ENCODE measurements at regions not wholly inside any gene's neighbourhood (a gene's known extent, or its start where the extent isn't known, plus 50 kb on each side); places are given as distances from the start of the nearest gene placed in this dataset.

DNA sequence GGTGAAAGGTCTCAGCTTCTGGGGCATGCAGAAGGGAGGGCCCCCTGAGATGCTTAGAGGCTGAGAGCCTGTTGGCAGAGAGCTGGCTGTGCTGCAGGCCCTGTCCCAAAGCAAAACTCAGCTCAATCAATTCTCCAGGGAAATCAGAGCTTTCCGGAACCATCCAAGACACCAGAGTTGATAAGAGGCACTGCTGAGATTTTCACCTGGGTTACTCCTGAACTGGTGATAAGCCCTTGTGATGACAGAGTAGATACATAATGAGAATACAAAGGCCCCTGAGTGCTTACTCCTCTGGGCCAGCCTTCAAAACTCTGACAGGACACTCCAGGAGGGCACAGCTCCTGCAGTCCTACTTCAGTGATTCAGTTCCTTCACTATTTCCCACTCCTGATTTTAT, 63.9 kb downstream of the ARL6IP4 start:
- no peak for DNase-seq (ENCODE audit: low read depth in 1 of 2, low spot score in 2 of 2)
- TF ChIP-seq RAD21 (IDR thresholded peaks at IDR 0.05 in 1 of 2, conservative IDR thresholded peaks at IDR 0.05 in 1 of 2; ENCODE audit: low read depth in 2 of 2, low read length in 2 of 2) (no peak), POLR2AphosphoS5 (IDR thresholded peaks at IDR 0.05; ENCODE audit: low read depth, low read length) (no peak), JUND (IDR thresholded peaks at IDR 0.05; ENCODE audit: low read length) (no peak), CBX5 (IDR thresholded peaks at IDR 0.05; ENCODE audit: low read depth, low read length) (no peak), BCL11A (IDR thresholded peaks at IDR 0.05; ENCODE audit: low read depth in 2 of 2, low read length in 2 of 2) (no peak), SP1 (IDR thresholded peaks at IDR 0.05; ENCODE audit: low read depth, low read length) (no peak), SAP30 (IDR thresholded peaks at IDR 0.05; ENCODE audit: insufficient read depth, insufficient replicate concordance, low read length) (no peak), SP4 (IDR thresholded peaks at IDR 0.05; ENCODE audit: low read length) (no peak), HDAC6 (IDR thresholded peaks at IDR 0.05; ENCODE audit: low read depth, low read length) (no peak), FOSL1 (IDR thresholded peaks at IDR 0.05; ENCODE audit: insufficient read depth, low read depth, low read length) (no peak), BACH1 (IDR thresholded peaks at IDR 0.05; ENCODE audit: low read length) (no peak), TCF12 (IDR thresholded peaks at IDR 0.05; ENCODE audit: low read depth, low read length) (no peak), MAFK (IDR thresholded peaks at IDR 0.05; ENCODE audit: low read depth, low read length) (no peak)
- H3K4me1 ChIP-seq (replicated peaks in 1 of 4; ENCODE audit: control insufficient read depth in 3 of 4, insufficient read depth in 4 of 4, low read length in 3 of 4): no peaks in the 10 kb centered on the region; a peak in 1 of 7 replicates
- H3K14ac ChIP-seq (ENCODE audit: insufficient read length): no peak overlapping the region
- H2BK5ac ChIP-seq (ENCODE audit: low read depth, low read length): no peak overlapping the region
- no peak overlapping the region for H2BK15ac ChIP-seq (ENCODE audit: low read length)
- no peaks in the 10 kb centered on the region for H3K36me3 ChIP-seq (ENCODE audit: control insufficient read depth in 2 of 4, insufficient read depth in 4 of 4, low read length in 3 of 4)
- no peak overlapping the region for H3K4ac ChIP-seq (replicated peaks; ENCODE audit: insufficient read length, low read depth, low read length)
- H2BK20ac ChIP-seq (ENCODE audit: low read length): no peak overlapping the region
- ChIA-PET POLR2A (ENCODE audit: partially characterized antibody) (interaction anchor here (1.1 to 3.6 kb wide), 2 partner anchors 12 to 189 kb away, joined by 5 to 13 read pairs; partner anchors contain the start of genes MPHOSPH9 and MTRFR), CTCF (ENCODE audit: partially characterized antibody) (interaction anchor here (0.6 to 6.6 kb wide), 30 partner anchors 8 to 297 kb away, joined by 3 to 63 read pairs (median 6); partner anchors contain the start of genes MPHOSPH9 and MTRFR)
- no peak overlapping the region for H3K4me2 ChIP-seq (ENCODE audit: insufficient read depth in 1 of 2, low read depth in 2 of 2, low read length in 2 of 2)
- H3K18ac ChIP-seq (ENCODE audit: extremely low read depth, low read length): no peak overlapping the region
- no peak overlapping the region for H3K56ac ChIP-seq (replicated peaks; ENCODE audit: insufficient read length, low read depth, low read length)
- H3K23ac ChIP-seq (ENCODE audit: insufficient read length): no peak overlapping the region
- no peak overlapping the region for H4K8ac ChIP-seq (ENCODE audit: extremely low read depth, insufficient read depth, low read length)
- no peaks in the 10 kb centered on the region for H3K79me1 ChIP-seq (ENCODE audit: low read depth, low read length)
- H4K5ac ChIP-seq (ENCODE audit: insufficient read length, low read depth, low read length): no peak overlapping the region
- H4K91ac ChIP-seq (replicated peaks; ENCODE audit: insufficient read length, low read length): no peak overlapping the region
- H3K9ac ChIP-seq (replicated peaks in 1 of 4; ENCODE audit: extremely low read depth in 1 of 4, low read depth in 3 of 4, low read length in 3 of 4): no peak overlapping the region
- H2AFZ ChIP-seq (ENCODE audit: low read length): no peak overlapping the region
- H3K79me2 ChIP-seq (ENCODE audit: control insufficient read depth in 1 of 2, insufficient read depth in 2 of 2, low read length in 2 of 2): no peaks in the 10 kb centered on the region
- H3K4me3 ChIP-seq (ENCODE audit: extremely low read depth in 1 of 4, insufficient read depth in 2 of 4, low read depth in 3 of 4, low read length in 4 of 4): no peak overlapping the region
- H4K20me1 ChIP-seq (replicated peaks in 1 of 2; ENCODE audit: control insufficient read depth in 1 of 2, insufficient read depth in 2 of 2, low read length in 2 of 2): peaks cover 0 to under 1% of the 10 kb centered on the region in 2 experiments
- no peaks in the 10 kb centered on the region for H3K23me2 ChIP-seq (ENCODE audit: low read depth, low read length)
- H3K27me3 ChIP-seq (replicated peaks in 1 of 4; ENCODE audit: control insufficient read depth in 3 of 4, extremely low read depth in 1 of 4, insufficient read depth in 3 of 4, low read length in 3 of 4): no peaks in the 10 kb centered on the region; a peak in 1 of 7 replicates
- no peak overlapping the region for H2AK5ac ChIP-seq (ENCODE audit: low read depth, low read length)
- no peak overlapping the region for H2BK120ac ChIP-seq (replicated peaks; ENCODE audit: low read depth, low read length)
- no peak overlapping the region for H2BK12ac ChIP-seq (ENCODE audit: low read depth, low read length)
- no peaks in the 10 kb centered on the region for H3K9me3 ChIP-seq (ENCODE audit: insufficient read depth in 2 of 2, low read depth in 1 of 2, low read length in 1 of 2)
- no peak overlapping the region for H3K27ac ChIP-seq (ENCODE audit: low read depth, low read length)
- no peak for FAIRE-seq
- 100% methylated on average over 1 of the region's 1 CpG; no CpG with 5 or more reads in 1 of the 2 experiments for WGBS, 2 experiments (ENCODE audit: extremely low coverage in 1 of 2, insufficient coverage in 1 of 2, insufficient read length in 1 of 2, insufficient replicate concordance in 2 of 2, low coverage in 1 of 2, low lambda C conversion rate in 2 of 2, missing lambda C conversion rate in 1 of 2)
